SH-SY5Y (cell line): ENCODE measurements at regions not wholly inside any gene's neighbourhood (a gene's known extent, or its start where the extent isn't known, plus 50 kb on each side); places are given as distances from the start of the nearest gene placed in this dataset.

Source experiments
- GATA2 ChIP-seq: IDR thresholded peaks from 2 replicates; pipeline ENCODE4 v1.6.1; 2011; ENCODE audit warnings: mild to moderate bottlenecking, low read depth, low read length
- GATA3 ChIP-seq: IDR thresholded peaks from 2 replicates; pipeline ENCODE4 v1.6.1; 2011; ENCODE audit warnings: low read depth, mild to moderate bottlenecking, low read length, moderate library complexity

DNA sequence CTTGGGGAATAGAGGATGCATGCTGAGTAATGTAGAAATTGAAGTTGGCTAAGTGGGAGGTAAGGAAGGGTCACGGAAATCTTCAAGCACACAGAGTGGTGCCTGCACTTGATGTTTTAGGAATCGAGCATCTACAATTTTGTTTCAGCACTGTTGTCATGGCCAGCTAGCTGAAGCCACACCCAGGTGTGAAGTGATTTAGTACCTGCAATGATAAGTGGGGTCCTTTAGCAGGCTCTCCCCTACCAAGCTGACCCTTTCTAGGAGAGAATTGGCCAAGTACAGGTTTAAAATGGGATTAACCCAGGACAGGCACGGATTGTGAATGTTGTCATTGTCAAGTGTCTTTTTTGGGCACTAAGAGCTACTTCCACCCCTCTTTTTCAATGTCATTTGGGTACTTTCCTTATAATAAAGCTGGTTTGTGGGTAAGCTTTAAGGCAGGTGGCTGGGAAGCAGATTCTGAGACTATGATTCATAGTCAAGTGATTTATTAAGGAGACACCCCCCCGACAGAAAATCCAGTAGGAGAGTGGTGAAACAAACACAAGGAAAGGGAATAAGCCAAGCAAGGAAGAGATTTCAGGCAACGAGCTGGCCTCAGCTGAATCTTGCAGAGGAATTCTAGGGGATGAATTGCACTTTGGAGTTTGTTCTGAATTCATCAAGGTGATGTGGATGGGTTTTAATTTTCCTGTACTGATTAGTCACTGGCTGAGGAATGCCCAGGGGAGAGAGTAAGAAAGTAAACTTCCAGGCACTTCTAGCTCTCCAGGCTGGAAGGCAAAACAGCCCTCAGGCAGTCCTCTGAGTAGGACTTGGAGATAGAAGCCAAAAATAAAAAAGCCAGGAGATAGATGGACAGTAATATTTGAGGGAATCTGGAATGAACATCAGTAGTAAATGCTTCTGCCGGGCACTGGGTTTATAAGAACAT, 1128.4 kb downstream of the SORCS3 start:
- TF ChIP-seq GATA3 (no peak), GATA2 (no peak)

DNA sequence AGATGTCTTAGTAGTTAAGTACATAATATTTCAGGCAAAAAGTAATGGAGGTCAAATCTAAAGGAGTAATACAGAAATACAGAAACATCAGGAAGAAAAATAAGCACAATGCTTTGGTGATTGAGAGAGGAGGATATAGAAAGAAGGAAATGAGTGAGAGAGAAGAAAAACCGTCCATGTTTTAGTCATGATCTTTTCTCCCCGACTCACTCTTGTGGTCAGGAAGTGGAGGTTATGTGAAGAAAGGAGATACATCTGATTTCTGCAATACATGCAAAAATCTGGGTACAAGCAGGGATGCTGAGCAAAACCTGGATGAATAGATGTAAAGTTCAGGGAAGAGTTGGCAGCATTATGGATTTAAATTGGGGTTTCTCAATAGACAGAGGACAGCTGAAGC, 1122.5 kb downstream of the SORCS3 start:
- TF ChIP-seq GATA3 (no peak), GATA2 (no peak)

DNA sequence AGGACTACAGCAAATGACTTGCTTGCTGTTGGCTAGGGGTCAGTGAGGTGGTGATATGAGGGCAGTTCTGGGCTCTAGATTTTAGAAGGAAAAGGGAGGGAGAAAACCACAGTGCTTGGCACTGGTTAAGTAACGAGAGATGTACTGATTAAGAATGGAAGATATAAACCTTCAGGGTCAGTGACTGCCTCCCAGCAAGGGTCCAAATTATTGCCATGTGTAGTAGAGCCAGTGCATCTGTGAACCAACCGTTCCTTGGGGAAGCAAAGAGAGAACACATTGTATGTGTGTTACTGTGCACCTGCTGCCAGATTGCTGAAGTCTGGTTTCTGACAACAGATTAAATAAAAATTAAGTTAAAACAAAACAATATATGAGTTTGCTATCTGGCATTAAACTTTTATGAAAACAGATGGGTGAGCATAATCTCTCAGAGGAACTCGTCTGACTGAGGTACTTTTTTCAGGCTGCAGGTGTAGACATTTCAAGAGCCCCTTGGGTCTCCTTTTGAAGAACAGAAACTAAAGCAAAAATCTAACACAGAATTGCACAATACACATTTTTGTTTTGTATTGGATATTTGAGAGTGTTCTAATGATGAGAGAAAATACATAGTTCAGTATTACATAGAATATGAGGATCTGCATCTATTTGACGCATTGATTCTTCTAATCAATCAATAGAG, 1120.6 kb downstream of the SORCS3 start:
- TF ChIP-seq GATA2 (no peak), GATA3 (no peak)

DNA sequence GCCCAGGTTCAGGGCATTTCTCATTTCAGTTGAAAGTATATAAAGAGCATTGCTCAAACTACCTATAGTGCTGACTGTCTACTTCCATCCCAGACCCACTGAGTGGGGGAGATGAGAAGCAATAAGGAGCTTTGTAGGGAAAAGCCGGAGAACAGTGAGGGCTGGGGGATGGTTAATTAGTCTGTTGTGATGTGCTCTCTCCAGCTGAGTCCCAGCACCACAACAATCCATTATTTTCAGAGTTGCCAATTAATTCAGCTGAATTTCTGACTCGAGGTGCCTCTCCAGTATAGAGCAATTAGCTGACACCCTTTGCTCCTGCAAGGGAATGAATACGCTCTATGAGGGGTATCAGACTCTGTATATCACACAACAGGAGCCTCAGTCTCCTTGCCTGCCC, 1118.6 kb downstream of the SORCS3 start:
- TF ChIP-seq GATA3 (no peak), GATA2 (no peak)

DNA sequence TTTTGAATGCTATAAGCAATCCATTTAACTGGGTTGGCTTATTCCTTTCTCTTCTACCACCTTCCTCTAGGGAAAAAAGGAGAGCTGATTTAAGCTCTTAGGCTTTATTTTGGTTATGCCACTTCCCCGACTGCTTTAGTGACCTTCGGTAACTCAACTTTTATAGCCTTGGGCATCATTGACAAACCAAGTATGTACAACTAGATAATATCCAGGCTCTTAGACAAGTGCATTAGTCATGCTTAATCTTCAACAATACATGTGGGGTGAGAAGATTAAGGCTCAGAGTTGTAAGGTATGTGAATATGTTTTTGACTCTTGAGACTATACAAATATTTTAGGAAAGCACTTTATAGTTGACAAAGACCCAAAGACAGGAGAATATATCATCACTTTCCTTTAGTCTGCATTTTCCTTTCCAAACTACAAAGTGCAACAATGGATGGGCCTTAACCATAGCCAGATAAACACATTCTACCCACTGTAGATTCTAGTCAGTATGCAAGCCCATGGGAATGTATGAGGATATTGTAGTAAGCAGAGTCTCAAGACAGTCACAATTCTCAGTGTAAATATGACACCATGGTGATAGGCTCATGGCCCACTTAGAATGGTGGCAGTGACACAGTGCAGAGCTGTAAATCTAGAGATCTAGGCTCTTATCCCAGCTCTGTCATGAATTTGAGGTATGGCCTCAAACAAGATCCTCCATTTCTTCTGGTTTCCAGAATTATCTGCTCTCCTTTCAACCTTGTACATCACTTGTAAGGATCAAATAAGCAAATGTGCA, 1117.3 kb downstream of the SORCS3 start:
- TF ChIP-seq GATA3 (no peak), GATA2 (no peak)

DNA sequence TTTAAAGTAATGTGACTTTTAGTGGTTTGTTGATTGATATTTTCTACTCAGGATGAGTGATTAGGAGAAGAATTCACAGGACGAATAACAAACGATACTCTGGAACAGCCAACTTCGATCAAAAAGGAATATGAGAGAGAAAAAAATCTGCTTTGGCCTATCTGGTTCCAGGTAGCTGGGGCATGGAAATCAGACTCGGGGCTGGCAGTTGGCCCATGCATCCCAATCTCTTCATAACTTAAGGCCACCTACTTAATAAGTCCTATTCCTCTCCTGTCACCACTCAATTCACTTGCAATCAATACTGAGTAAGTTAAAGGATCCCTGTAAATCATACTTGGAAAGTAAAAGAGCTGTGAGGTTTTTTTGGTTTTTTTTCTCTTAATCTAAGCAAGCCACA, 1116.2 kb downstream of the SORCS3 start:
- TF ChIP-seq GATA2 (no peak), GATA3 (no peak)

DNA sequence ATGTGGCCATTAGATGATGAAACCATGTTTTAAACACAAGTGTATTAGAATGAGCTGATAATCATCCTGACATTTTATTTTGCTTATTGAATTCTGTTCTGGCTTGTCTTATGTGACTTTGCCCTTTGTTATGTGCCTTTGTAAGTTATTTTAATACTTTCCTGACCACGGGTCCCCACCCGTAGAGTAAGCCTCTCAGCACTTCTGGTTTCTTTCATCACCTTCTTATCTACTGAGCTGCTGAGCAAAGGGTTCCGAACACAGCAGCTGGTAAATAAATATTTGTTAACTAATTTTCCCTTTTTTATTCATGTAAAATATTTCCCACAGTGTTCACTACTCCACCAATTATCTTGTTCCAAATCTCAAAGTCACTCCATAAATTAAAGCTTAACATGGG, 1115.3 kb downstream of the SORCS3 start:
- TF ChIP-seq GATA2 (no peak), GATA3 (no peak)

DNA sequence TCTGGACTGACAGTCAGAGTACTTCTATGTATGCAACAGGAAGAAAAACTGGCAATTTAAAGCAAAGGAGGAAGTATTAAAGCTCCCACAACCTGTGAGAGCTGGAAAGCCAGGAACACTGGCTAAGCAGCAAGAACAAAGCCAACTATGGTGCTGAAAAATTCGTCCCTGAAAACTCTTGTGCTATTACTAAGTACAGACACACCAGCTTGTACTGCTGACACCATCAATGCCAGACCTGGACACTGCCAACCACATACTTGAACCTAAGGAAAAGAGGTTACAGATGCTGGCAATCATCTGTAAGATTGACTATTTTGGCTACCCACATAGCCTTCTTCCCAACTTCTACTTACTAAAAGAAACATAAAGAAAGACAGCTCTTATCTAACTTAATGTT, 1110.6 kb downstream of the SORCS3 start:
- TF ChIP-seq GATA3 (no peak), GATA2 (no peak)

DNA sequence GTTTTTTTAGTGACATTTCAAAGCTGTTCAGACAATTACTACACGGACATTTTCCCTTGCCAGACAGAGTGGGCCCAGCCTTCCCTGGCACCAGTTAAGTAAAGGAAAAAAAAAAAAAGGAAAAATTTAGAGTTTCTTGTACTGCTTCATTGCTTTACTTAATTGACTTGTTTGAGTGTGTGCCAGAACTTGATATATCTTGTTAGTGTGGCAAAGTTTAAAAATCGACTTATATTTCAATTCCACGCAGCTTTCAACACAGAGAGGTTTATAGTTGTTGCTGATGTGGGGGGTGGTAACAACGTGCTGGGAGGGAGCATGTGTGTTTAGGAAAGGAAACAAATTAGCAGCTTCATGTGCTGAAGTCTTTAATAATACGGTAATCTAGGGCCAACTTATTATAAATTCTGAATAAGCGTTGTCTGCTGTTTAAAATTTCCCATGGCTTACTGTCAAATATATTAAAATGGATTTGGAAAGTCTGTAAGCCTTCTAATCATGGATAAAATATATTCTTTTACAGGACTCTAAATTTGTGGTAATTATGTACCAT, 1104.6 kb downstream of the SORCS3 start:
- no peak for TF ChIP-seq GATA3
- no peak for TF ChIP-seq GATA2

DNA sequence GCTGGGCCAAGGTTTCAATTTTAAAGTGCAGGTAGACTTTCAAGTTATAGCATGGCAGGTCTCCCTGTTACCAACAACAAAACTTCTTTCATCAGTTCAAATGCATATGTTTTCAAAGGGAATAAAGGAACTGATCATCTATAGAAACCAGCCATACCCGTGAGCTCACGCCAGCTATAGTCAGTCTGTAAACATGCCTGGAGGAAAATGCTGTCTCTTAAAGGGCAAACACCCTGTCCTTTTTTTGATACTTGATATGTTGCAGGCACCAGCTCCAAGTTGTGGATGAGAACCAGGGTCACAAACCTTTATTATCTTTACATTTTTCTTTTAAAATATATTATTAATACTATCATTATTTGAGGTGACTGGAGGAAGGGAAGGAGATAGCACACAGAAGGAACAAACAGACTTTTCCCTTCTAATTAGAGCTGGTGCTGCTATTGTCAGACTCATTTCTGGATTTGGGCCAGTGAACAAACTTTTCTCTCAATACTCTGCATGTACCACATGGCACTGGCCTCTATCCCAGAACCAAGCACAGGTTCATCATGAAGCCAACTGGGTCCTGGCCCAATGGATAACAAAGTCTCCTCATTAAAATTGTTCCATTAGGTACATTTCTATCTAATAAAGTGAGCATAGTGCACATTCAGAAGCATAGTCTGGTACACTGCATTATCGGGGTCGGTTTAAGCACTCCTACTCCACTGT, 1102.4 kb downstream of the SORCS3 start:
- TF ChIP-seq GATA3: no peak
- no peak for TF ChIP-seq GATA2

DNA sequence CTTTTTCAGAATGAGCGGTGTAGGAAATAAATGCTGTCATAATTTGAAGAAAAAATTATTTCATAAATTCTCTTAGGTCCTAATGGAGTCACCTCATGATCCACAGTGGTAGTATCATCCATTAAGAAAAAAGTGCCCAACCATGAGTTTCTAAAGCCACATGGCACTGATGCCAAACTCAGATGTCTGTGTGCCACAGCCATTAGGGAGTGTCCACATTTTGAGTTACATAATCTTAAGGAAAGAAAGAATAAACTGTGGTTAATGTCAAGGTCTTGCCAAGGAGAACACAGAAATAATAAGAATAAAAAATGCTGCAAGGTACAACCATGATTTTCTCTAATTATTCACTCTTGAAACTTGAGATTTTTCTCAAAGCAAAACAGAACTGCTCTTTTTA, 1101.8 kb downstream of the SORCS3 start:
- TF ChIP-seq GATA2: no peak
- TF ChIP-seq GATA3: no peak

DNA sequence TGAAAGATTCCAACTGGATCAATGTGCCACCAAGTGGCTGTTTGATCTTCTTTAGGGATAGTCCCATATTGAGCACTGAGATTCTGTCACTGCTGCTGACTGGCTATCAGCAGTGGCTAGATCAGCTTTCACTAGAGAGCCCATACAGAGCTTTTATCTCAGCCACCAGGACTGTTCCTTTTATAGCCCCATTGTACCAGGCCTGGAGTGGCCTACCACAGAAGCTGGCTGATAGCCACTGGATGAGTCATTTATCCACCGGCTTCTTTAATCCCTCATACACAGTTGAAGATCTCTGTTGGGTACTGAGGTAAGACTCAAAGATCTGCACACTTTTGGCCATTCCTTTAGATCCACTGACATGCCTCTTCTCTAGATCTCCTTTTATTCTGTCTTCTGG, 1101.1 kb downstream of the SORCS3 start:
- TF ChIP-seq GATA3: no peak
- no peak for TF ChIP-seq GATA2

DNA sequence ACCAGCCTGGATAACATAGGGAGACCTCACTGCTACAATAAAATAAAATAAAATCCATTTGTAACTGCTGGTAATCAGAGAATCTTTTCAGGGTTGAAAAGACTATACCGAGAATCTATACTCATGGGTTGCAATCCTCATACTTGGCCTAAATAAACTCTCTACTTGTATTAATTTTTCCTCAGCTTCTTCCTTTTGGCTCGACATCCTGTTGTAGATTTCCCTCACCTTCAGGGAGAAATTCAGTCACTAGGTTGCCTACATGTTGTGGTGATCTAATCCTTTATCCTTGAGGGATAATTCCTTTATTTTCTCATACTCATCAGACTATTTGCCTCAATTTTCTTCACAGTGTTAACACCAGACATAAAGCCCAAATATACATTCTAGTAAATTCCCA, 1093.4 kb downstream of the SORCS3 start:
- TF ChIP-seq GATA3 (no peak), GATA2 (no peak)

DNA sequence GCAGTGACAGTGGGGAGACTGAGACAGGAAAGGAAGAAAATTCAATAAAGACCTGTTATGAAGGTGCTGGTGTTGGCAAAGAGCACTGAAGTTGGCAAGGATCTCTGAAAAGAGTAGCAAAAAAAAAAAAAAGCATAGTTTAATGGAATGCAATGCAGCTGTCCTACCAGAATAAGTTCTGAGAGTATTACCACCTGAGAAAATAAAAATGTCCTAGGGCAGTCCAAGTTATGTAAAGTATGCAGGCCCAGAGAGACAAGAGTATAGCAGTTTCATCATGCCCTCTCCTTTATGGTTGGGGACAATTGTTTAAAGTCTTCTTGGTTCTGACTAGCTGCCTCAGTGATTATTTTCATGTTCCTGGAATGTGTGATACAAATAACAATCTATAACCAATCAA, 1092.8 kb downstream of the SORCS3 start:
- TF ChIP-seq GATA2 (no peak), GATA3 (no peak)

DNA sequence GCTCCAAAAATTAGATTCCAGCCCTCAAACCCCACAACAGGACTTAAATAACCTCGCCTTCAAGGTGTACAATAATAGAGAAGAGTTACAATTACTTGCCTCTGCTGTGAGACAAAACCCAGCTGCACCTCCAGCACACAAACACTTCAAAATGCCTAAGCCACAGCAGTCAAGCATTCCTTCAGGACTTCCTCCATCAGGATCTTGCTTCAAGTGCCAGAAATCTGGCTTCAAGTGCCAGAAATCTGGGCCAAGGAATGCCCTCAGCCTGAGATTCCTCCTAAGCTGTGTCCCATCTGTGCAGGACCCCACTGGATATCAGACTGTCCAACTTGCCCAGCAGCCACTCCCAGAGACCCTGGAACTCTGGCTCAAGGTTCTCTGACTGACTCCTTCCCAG, 1088.3 kb downstream of the SORCS3 start:
- TF ChIP-seq GATA2 (no peak), GATA3 (no peak)

DNA sequence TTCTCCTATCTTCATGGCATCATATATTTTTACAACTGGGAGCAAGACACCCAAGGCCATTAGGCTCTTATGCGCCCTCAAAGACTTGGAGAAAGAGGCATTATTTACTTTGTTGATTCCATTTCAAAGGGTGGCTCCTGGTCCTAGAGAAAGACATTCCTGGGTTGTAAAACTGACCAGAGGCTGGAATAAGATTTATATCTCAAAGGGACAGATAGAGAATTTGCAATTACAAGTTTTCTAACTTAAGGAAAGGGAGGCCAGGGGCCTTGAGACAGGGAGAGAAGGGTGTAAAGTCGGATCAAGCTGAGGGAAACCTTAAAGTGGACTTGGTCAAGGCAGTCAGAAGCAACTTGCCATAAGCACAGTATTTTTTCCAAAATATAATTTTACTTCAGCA, 1086.0 kb downstream of the SORCS3 start:
- TF ChIP-seq GATA2 (no peak), GATA3 (no peak)
